GM23248 (cell line): ENCODE measurements at regions not wholly inside any gene's neighbourhood (a gene's known extent, or its start where the extent isn't known, plus 50 kb on each side); places are given as distances from the start of the nearest gene placed in this dataset.

Experiments used
- DNase-seq: peaks from one replicate; pipeline ENCODE4 v3.0.0-alpha.2; 2015
- H2AFZ ChIP-seq: fragments of 200-600 bp; sonication (generic); 2 replicates; pipeline ENCODE4 v1.6.1; 2016; ENCODE audit warnings: antibody characterized with exemption
- H3F3A ChIP-seq: fragments of 200-600 bp; sonication (generic); 2 replicates; pipeline ENCODE4 v1.6.1; 2016; ENCODE audit warnings: mild to moderate bottlenecking, antibody characterized with exemption, mixed run types; ENCODE audit not compliant: insufficient read depth
- H3K27ac ChIP-seq: fragments of 200-600 bp; sonication (generic); 2 replicates; pipeline ENCODE4 v1.5.1; 2016; ENCODE audit warnings: mild to moderate bottlenecking
- H3K27me3 ChIP-seq: fragments of 200-600 bp; sonication (generic); replicated peaks from 2 replicates; pipeline ENCODE4 v1.6.1; 2016; ENCODE audit warnings: mild to moderate bottlenecking; ENCODE audit not compliant: insufficient read depth
- H3K36me3 ChIP-seq: fragments of 200-600 bp; sonication (generic); 2 replicates; pipeline ENCODE4 v1.6.1; 2016; ENCODE audit warnings: low read depth, mild to moderate bottlenecking
- H3K4me1 ChIP-seq: fragments of 200-600 bp; sonication (generic); 2 replicates; pipeline ENCODE4 v1.6.1; 2016; ENCODE audit warnings: mild to moderate bottlenecking; ENCODE audit not compliant: insufficient read depth
- H3K4me2 ChIP-seq: fragments of 200-600 bp; sonication (generic); one replicate; pipeline ENCODE4 v1.6.1; 2016; ENCODE audit warnings: mild to moderate bottlenecking; ENCODE audit not compliant: unreplicated experiment
- H3K4me3 ChIP-seq: fragments of 200-600 bp; sonication (generic); 2 replicates; pipeline ENCODE4 v1.5.1; 2016; ENCODE audit warnings: mild to moderate bottlenecking
- H3K79me2 ChIP-seq: fragments of 200-600 bp; sonication (generic); 2 replicates; pipeline ENCODE4 v1.6.1; 2016; ENCODE audit warnings: mild to moderate bottlenecking; ENCODE audit not compliant: insufficient read depth
- H3K9ac ChIP-seq: fragments of 200-600 bp; sonication (generic); 2 replicates; pipeline ENCODE4 v1.6.1; 2016; ENCODE audit warnings: mild to moderate bottlenecking
- H3K9me2 ChIP-seq: fragments of 200-600 bp; sonication (generic); 2 replicates; pipeline ENCODE4 v1.6.1; 2016; ENCODE audit warnings: mixed run types, mild to moderate bottlenecking, moderate library complexity; ENCODE audit not compliant: insufficient read depth
- H3K9me3 ChIP-seq: fragments of 200-600 bp; sonication (generic); one replicate; pipeline ENCODE4 v1.6.1; 2017; ENCODE audit warnings: low read depth
- H4K20me1 ChIP-seq: fragments of 200-600 bp; sonication (generic); 2 replicates; pipeline ENCODE4 v1.6.0; 2016; ENCODE audit not compliant: insufficient read depth
- EZH2 ChIP-seq: fragments of 200-600 bp; sonication (generic); IDR thresholded peaks from 2 replicates; pipeline ENCODE4 v1.6.1; 2018; ENCODE audit warnings: antibody characterized with exemption, mild to moderate bottlenecking; ENCODE audit not compliant: insufficient read depth, poor library complexity, severe bottlenecking
- EZH2phosphoT487 ChIP-seq: fragments of 200-600 bp; sonication (generic); IDR thresholded peaks from 2 replicates; pipeline ENCODE4 v1.6.1; 2018; ENCODE audit warnings: antibody characterized with exemption, moderate library complexity, mild to moderate bottlenecking, low read depth; ENCODE audit not compliant: insufficient read depth
- WGBS, 2 experiments: methylation state at CpG; one replicate each; pipeline ENCODE4 v1.1.6; 2015 to 2017; ENCODE audit warnings: low lambda C conversion rate in 2 of 2, low coverage in 1 of 2; ENCODE audit errors: missing lambda C conversion rate in 2 of 2; 5-methylcytosine and 5-hydroxymethylcytosine counted together
- in situ Hi-C: fragments of 300-500 bp; cut with MboI; formaldehyde crosslinking; loops from 2 replicates; pipeline ENCODE4 v1.15.0; 2020

DNA sequence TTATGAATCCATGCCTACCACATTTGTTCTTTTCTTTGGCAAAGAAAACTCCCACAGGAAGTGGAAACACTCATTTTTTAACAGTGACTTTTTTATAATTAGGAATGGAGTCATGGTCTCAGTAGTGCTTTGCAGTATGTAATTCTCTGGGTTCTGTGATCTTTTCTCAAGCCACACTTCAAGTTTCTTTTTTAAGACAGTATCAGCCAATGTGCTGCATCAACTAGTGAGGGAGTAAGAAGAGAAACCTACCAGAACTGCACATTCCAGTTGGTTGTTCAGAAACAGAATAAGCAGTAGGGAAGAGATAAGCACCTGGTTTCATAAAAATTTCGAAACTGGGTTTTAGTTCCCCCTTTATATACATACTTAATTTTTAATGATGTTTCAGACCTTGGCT, 126.3 kb downstream of the FOXB1 start:
- H3K4me3 ChIP-seq = no peak overlapping the region
- peaks cover 14% of the 10 kb centered on the region for H3K4me1 ChIP-seq
- no peak overlapping the region for H3K9ac ChIP-seq
- no peaks in the 10 kb centered on the region for H3K36me3 ChIP-seq
- H2AFZ ChIP-seq = no peak overlapping the region
- H4K20me1 ChIP-seq = no peaks in the 10 kb centered on the region
- H3F3A ChIP-seq = peaks cover 12% of the 10 kb centered on the region
- TF ChIP-seq EZH2 (no peak), EZH2phosphoT487 (no peak)
- 90 to 94% methylated on average over 1 of the region's 1 CpG for WGBS, 2 experiments
- no peaks in the 10 kb centered on the region for H3K79me2 ChIP-seq
- H3K4me2 ChIP-seq = no peak overlapping the region
- in situ Hi-C loops = no loop called here
- no peaks in the 10 kb centered on the region; the same call in 1 of the 2 replicates for H3K27me3 ChIP-seq
- no peaks in the 10 kb centered on the region for H3K9me3 ChIP-seq
- H3K9me2 ChIP-seq = no peaks in the 10 kb centered on the region
- H3K27ac ChIP-seq = no peak overlapping the region
- DNase-seq = peak; percentile 13

DNA sequence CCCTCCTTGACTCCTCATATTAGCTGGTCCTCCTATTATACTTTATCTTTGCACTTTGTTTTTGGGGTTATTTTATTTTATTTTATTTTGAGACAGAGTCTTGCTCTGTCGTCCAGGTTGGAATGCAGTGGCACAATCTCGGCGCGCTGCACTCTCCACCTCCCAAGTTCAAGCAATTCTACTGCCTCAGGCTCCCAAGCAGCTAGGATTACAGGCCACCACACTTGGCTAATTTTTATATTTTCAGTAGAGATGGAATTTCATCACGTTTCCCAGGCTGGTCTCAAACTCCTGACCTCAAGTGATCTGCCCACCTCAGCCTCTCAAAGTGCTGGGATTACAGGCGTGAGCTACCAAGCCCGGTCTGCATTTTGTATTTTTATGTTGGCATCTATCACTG, 126.7 kb downstream of the FOXB1 start:
- no peak overlapping the region for H3K4me2 ChIP-seq
- WGBS, 2 experiments = 90 to 91% methylated on average over 7 of the region's 7 CpGs
- no peak for TF ChIP-seq EZH2
- no peak for TF ChIP-seq EZH2phosphoT487
- peaks cover 12% of the 10 kb centered on the region for H3F3A ChIP-seq
- in situ Hi-C loops = no loop called here
- no peak for DNase-seq
- H3K9me3 ChIP-seq = no peaks in the 10 kb centered on the region
- H3K9ac ChIP-seq = no peak overlapping the region
- no peaks in the 10 kb centered on the region for H3K36me3 ChIP-seq
- H4K20me1 ChIP-seq = no peaks in the 10 kb centered on the region
- no peak overlapping the region for H3K27ac ChIP-seq
- no peak overlapping the region for H2AFZ ChIP-seq
- no peaks in the 10 kb centered on the region for H3K27me3 ChIP-seq
- H3K4me1 ChIP-seq = peaks cover 14% of the 10 kb centered on the region
- no peaks in the 10 kb centered on the region for H3K79me2 ChIP-seq
- H3K4me3 ChIP-seq = no peak overlapping the region
- no peaks in the 10 kb centered on the region for H3K9me2 ChIP-seq

DNA sequence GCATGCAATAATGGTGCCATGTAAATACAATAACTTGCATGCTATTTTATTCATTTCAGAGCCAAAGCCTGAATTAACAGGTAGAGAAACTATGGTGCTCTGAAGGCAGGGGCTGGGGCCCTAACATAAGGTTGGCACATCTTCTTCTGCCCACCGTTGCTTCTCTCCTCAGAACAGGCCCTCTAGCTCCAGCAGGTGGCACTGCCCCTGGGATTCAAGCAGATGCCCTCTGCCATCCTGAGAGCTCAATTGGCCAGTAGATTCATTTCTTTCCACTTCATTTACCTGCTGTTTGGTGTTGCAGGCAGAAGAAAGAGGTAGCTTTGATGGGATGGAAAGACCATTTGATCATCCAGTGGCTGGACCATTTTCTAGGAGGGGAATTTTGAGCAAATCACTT, 130.5 kb downstream of the FOXB1 start:
- no peak overlapping the region for H3K27ac ChIP-seq
- no peaks in the 10 kb centered on the region for H3K36me3 ChIP-seq
- 33 to 46% methylated on average over 1 of the region's 1 CpG for WGBS, 2 experiments
- H3K79me2 ChIP-seq = no peaks in the 10 kb centered on the region
- H2AFZ ChIP-seq = no peak overlapping the region
- no peak overlapping the region for H3K9ac ChIP-seq
- in situ Hi-C loops = no loop called here
- no peaks in the 10 kb centered on the region for H3F3A ChIP-seq
- no peak overlapping the region for H3K4me2 ChIP-seq
- no peaks in the 10 kb centered on the region for H4K20me1 ChIP-seq
- H3K4me1 ChIP-seq = peaks cover 19% of the 10 kb centered on the region
- H3K9me2 ChIP-seq = no peaks in the 10 kb centered on the region
- no peak for TF ChIP-seq EZH2phosphoT487
- TF ChIP-seq EZH2 = no peak
- H3K27me3 ChIP-seq = no peaks in the 10 kb centered on the region
- no peak overlapping the region for H3K4me3 ChIP-seq
- peak; percentile 10 for DNase-seq
- no peaks in the 10 kb centered on the region for H3K9me3 ChIP-seq

DNA sequence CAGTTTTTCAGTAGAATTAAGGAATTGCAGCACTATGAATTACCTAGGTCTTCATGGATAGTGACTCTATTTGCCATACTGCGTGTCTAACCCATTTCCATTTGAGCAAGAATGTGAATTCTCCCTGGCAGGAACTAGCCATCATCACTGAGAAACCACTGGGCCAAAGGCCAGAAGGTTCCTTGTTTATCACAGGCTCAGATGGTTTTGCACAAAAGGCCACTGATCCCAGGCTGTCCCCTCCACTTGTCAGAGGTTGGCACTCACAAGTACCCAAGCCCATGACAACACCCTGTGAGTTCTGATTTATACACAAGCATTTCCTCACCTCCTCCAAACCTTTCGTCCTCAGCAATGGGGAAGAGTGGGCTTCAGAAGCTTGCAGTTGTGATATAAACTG, 131.8 kb downstream of the FOXB1 start:
- Histone ChIP-seq H4K20me1 (no peaks in the 10 kb centered on the region), H3K4me3 (no peak overlapping the region), H3K36me3 (no peaks in the 10 kb centered on the region), H3K27me3 (no peaks in the 10 kb centered on the region), H3K27ac (no peak overlapping the region), H2AFZ (no peak overlapping the region), H3K9me2 (no peaks in the 10 kb centered on the region; the same call in 1 of the 2 replicates), H3K9ac (no peak overlapping the region), H3K4me2 (no peak overlapping the region), H3F3A (no peaks in the 10 kb centered on the region), H3K79me2 (no peaks in the 10 kb centered on the region), H3K4me1 (peaks cover 14% of the 10 kb centered on the region), H3K9me3 (no peaks in the 10 kb centered on the region)
- in situ Hi-C loops = no loop called here
- DNase-seq = no peak
- TF ChIP-seq EZH2phosphoT487 = no peak
- TF ChIP-seq EZH2 = no peak
- WGBS, 2 experiments = 75 to 81% methylated on average over 2 of the region's 2 CpGs

DNA sequence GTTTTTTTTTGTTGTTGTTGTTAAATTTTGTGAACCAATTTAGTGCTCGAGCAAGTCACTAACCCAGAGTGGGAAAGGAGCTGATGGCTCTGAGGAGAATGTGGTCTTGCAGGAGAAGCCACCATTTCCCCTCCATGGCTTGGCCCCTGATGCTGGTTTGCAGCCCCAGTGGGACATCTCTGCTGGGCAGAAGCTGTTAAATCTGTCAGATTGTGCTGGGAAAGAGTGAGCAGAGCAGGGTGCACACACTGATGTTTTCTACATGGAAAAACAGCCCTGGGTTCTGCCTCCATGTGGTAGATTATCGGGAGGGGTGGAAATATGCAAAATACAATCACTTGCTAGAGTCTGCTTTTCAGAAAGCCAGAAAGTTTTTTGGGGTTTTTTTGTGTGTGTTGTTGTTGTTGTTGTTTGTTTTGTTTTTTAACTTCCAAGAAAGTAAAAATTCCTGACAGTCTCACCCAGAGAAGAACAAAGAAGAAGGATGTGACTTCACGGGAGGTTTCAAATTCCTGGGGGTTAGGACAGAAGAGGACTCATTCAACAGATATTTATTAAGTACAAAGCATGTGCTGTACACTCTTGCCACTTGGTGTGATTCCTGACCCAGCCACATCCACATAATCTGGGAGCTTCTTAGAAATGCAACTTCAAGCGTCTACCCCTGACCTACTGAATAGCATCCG, 133.7 kb downstream of the FOXB1 start:
- no peak overlapping the region for H3K4me3 ChIP-seq
- no peak overlapping the region for H3K27ac ChIP-seq
- DNase-seq = peak; percentile 71
- H3K27me3 ChIP-seq = no peaks in the 10 kb centered on the region
- no peak for TF ChIP-seq EZH2phosphoT487
- no peak for TF ChIP-seq EZH2
- H3F3A ChIP-seq = no peaks in the 10 kb centered on the region
- no peaks in the 10 kb centered on the region for H3K9me3 ChIP-seq
- no peak overlapping the region for H3K4me2 ChIP-seq
- WGBS, 2 experiments = 37 to 45% methylated on average over 5 of the region's 5 CpGs
- H3K79me2 ChIP-seq = no peaks in the 10 kb centered on the region
- peaks cover 14% of the 10 kb centered on the region for H3K4me1 ChIP-seq
- 0 out of 2 replicates have a peak overlapping the region, but pooled peaks have one; percentile 41 for H2AFZ ChIP-seq
- H3K9ac ChIP-seq = no peak overlapping the region
- no peaks in the 10 kb centered on the region for H4K20me1 ChIP-seq
- in situ Hi-C loops = no loop called here
- H3K9me2 ChIP-seq = no peaks in the 10 kb centered on the region; the same call in 1 of the 2 replicates
- no peaks in the 10 kb centered on the region for H3K36me3 ChIP-seq
